D721Med (cell line): ENCODE measurements at regions not wholly inside any gene's neighbourhood (a gene's known extent, or its start where the extent isn't known, plus 50 kb on each side); places are given as distances from the start of the nearest gene placed in this dataset.

Source experiments
- DNase-seq: peaks from one replicate; pipeline ENCODE4 v3.0.0; 2011; ENCODE audit warnings: low spot score; ENCODE audit not compliant: insufficient read length
- FAIRE-seq: peaks from 2 replicates; lab custom pipeline; 2011; peaks lifted over from hg19 to GRCh38; lab: Jason Lieb, UNC
- TF ChIP-seq, protein P1 (sequence below): IDR thresholded peaks from 2 replicates; pipeline ENCODE4 v1.5.1; 2012; ENCODE audit warnings: mild to moderate bottlenecking, control low read depth; ENCODE audit not compliant: insufficient read depth; ENCODE audit errors: missing control alignments

DNA sequence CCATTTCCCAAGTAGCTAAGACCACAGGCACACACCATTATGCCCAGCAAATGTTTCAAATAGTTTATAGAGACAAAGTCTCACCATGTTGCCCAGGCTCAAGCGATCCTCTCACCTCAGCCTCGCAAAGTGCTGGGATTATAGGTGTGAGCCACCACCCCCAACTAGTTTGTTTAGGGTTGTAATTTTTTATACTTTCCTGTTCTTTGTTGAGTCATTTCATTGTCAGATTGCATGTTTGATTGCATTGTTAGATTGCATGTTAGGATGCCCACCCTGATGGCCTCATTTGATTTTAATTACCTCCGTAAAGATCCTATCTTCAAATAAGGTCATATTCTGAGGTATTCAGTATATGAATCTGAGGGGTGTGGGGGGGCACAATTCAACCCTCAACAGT lies 73.3 kb upstream of the SASH1 start:
- FAIRE-seq (no peak), DNase-seq (no peak)
- TF ChIP-seq, protein P1, sequence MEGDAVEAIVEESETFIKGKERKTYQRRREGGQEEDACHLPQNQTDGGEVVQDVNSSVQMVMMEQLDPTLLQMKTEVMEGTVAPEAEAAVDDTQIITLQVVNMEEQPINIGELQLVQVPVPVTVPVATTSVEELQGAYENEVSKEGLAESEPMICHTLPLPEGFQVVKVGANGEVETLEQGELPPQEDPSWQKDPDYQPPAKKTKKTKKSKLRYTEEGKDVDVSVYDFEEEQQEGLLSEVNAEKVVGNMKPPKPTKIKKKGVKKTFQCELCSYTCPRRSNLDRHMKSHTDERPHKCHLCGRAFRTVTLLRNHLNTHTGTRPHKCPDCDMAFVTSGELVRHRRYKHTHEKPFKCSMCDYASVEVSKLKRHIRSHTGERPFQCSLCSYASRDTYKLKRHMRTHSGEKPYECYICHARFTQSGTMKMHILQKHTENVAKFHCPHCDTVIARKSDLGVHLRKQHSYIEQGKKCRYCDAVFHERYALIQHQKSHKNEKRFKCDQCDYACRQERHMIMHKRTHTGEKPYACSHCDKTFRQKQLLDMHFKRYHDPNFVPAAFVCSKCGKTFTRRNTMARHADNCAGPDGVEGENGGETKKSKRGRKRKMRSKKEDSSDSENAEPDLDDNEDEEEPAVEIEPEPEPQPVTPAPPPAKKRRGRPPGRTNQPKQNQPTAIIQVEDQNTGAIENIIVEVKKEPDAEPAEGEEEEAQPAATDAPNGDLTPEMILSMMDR = no peak

DNA sequence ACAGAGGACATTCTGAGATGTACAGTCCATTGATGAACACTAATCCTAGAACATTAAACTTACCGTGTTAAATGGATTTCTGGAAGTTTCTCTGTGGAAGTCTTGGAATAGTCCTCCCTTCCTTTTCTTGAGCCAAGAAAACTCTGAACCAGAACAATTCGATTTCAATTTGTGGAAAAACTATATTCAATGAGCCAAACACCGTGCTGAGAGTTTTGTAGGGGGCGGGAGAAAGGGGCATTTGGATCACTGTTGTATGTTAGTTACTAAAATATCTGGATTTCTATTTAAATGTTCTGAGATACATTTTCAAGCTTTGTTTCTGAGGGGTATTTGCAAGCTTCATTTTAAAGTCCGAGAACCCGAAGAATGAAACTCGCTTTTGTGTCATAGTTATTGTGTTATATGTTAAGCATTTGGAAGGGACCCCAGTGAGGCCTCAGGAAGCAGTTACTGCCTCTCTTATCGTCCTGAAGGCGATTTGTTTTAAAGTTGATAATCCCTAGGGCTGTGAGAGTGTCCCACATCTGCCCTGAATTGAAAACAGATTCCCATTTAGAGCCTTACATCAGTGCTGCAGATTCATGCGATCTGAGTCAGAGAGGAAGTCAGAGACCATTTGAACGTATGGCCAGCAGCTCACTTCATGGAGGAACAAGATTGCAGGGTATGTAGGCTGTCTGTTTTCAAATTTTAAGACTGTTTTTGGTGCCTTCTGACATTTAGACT lies 70.8 kb upstream of the SASH1 start:
- FAIRE-seq = no peak
- TF ChIP-seq, protein P1 = no peak
- DNase-seq = no peak

GRCh38 chr6:148272597-148272996 lies 70.0 kb upstream of the SASH1 start:
- no peak for FAIRE-seq
- TF ChIP-seq, protein P1 = no peak
- no peak for DNase-seq

GRCh38 chr6:148273962-148274752 lies 68.5 kb upstream of the SASH1 start:
- TF ChIP-seq, protein P1 = no peak
- DNase-seq = no peak
- no peak for FAIRE-seq

- DNase-seq (no peak), FAIRE-seq (no peak)
- TF ChIP-seq, protein P1 = no peak
Measured at GRCh38 chr6:148274809-148275208, 67.8 kb upstream of the SASH1 start.

- no peak for FAIRE-seq
- TF ChIP-seq, protein P1 = no peak
Measured at GRCh38 chr6:148285205-148285604, 57.4 kb upstream of the SASH1 start.

DNA sequence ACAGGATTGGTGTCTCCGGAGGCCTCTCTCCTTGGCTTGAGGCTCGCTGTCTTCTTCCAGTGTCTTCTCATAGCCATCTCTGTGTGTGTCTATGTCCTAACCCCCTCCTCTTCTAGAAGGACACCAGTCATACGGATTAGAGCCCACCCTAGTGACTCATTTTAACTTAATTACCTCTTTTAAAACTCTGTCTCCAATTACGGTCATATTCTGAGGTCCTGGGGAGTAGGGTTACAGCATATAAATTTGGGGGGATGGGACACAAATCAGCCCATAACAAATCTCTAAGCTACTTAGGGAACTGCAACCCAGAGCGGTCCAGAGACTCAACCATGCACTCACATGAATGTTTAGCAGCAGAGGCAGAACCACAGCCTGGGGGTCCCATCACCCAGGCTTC lies 56.1 kb upstream of the SASH1 start:
- FAIRE-seq (no peak), DNase-seq (no peak)
- TF ChIP-seq, protein P1 = no peak

More at GRCh38 chr6:148285205-148285604, 57.4 kb upstream of the SASH1 start:
- no peak for DNase-seq
